BE2C (cell line): ENCODE measurements at regions not wholly inside any gene's neighbourhood (a gene's known extent, or its start where the extent isn't known, plus 50 kb on each side); places are given as distances from the start of the nearest gene placed in this dataset.

Experiments used
- DNase-seq: peaks from one replicate; pipeline ENCODE4 v3.0.0-alpha.2; 2020
- H3K27me3 ChIP-seq: fragments of 250-450 bp; sonication (Bioruptor Pico); 2 replicates; pipeline ENCODE4 v1.5.1; 2020; ENCODE audit warnings: mild to moderate bottlenecking
- H3K36me3 ChIP-seq: fragments of 250-450 bp; sonication (Bioruptor Pico); 2 replicates; pipeline ENCODE4 v1.5.1; 2020; ENCODE audit warnings: mild to moderate bottlenecking
- H3K4me1 ChIP-seq: fragments of 250-450 bp; sonication (Bioruptor Pico); 2 replicates; pipeline ENCODE4 v1.5.1; 2020
- H3K4me3 ChIP-seq: 2 replicates; pipeline ENCODE4 v1.5.1; 2011; ENCODE audit warnings: low read depth, low read length
- H3K9me3 ChIP-seq: fragments of 250-450 bp; sonication (Bioruptor Pico); 2 replicates; pipeline ENCODE4 v1.5.1; 2020
- CTCF ChIP-seq: IDR thresholded peaks from 2 replicates; pipeline ENCODE4 v1.5.1; 2012; ENCODE audit warnings: mild to moderate bottlenecking, low read depth, low read length

- Histone ChIP-seq H3K9me3 (no peaks in the 10 kb centered on the region), H3K36me3 (no peaks in the 10 kb centered on the region), H3K4me3 (no peak overlapping the region), H3K27me3 (no peaks in the 10 kb centered on the region), H3K4me1 (no peaks in the 10 kb centered on the region)
- DNase-seq = no peak
- no peak for TF ChIP-seq CTCF
Observed at GRCh38 chr2:226643030-226643945, 156.3 kb downstream of the IRS1 start.

GRCh38 chr2:226641008-226641407 is 158.6 kb downstream of the IRS1 start:
- no peak overlapping the region for H3K4me3 ChIP-seq
- no peak for TF ChIP-seq CTCF
- no peaks in the 10 kb centered on the region for H3K9me3 ChIP-seq
- no peaks in the 10 kb centered on the region for H3K4me1 ChIP-seq
- H3K36me3 ChIP-seq = no peaks in the 10 kb centered on the region
- no peak for DNase-seq
- H3K27me3 ChIP-seq = no peaks in the 10 kb centered on the region

- DNase-seq = no peak
- Histone ChIP-seq H3K4me1 (no peaks in the 10 kb centered on the region), H3K9me3 (no peaks in the 10 kb centered on the region), H3K4me3 (no peak overlapping the region), H3K27me3 (no peaks in the 10 kb centered on the region), H3K36me3 (no peaks in the 10 kb centered on the region)
- no peak for TF ChIP-seq CTCF
Observed at GRCh38 chr2:226640501-226640900, 159.1 kb downstream of the IRS1 start.

GRCh38 chr2:226639550-226639949 is 160.1 kb downstream of the IRS1 start:
- Histone ChIP-seq H3K36me3 (no peaks in the 10 kb centered on the region), H3K9me3 (no peaks in the 10 kb centered on the region), H3K4me1 (no peaks in the 10 kb centered on the region), H3K27me3 (no peaks in the 10 kb centered on the region), H3K4me3 (no peak overlapping the region)
- no peak for TF ChIP-seq CTCF
- DNase-seq = no peak

- DNase-seq = no peak
- Histone ChIP-seq H3K4me3 (no peak overlapping the region), H3K36me3 (no peaks in the 10 kb centered on the region), H3K4me1 (no peaks in the 10 kb centered on the region), H3K9me3 (no peaks in the 10 kb centered on the region), H3K27me3 (no peaks in the 10 kb centered on the region)
- no peak for TF ChIP-seq CTCF
Observed at GRCh38 chr2:226638576-226638975, 161.0 kb downstream of the IRS1 start.

GRCh38 chr2:226637383-226637782 is 162.2 kb downstream of the IRS1 start:
- no peak overlapping the region for H3K4me3 ChIP-seq
- DNase-seq = no peak
- H3K36me3 ChIP-seq = no peaks in the 10 kb centered on the region
- H3K27me3 ChIP-seq = no peaks in the 10 kb centered on the region
- H3K4me1 ChIP-seq = no peaks in the 10 kb centered on the region
- no peak for TF ChIP-seq CTCF
- no peaks in the 10 kb centered on the region for H3K9me3 ChIP-seq
